GM23338 (cell line): ENCODE measurements at regions not wholly inside any gene's neighbourhood (a gene's known extent, or its start where the extent isn't known, plus 50 kb on each side); places are given as distances from the start of the nearest gene placed in this dataset.

Experiments
- ATAC-seq: fragments of 200-7000 bp; cut with Tn5 transposase; 3 replicates; pipeline ENCODE4 v1.9.1; 2020
- DNase-seq: peaks from one replicate; pipeline ENCODE4 v3.0.0-alpha.2; 2015; ENCODE audit warnings: low spot score
- H2AFZ ChIP-seq: fragments of 200-600 bp; sonication (generic); 2 replicates; pipeline ENCODE4 v1.8.0; 2016; ENCODE audit warnings: antibody characterized with exemption, mild to moderate bottlenecking, moderate library complexity
- H3F3A ChIP-seq: fragments of 200-600 bp; sonication (generic); replicated peaks from 2 replicates; pipeline ENCODE4 v1.8.0; 2017; ENCODE audit warnings: antibody characterized with exemption, mixed run types, low read depth
- H3K27ac ChIP-seq: fragments of 200-600 bp; sonication (generic); 2 replicates; pipeline ENCODE4 v1.6.1; 2016; ENCODE audit warnings: low read depth
- H3K27me3 ChIP-seq: fragments of 200-600 bp; sonication (generic); 2 replicates; pipeline ENCODE4 v1.8.0; 2016; ENCODE audit warnings: mild to moderate bottlenecking, mixed run types, moderate library complexity; ENCODE audit not compliant: insufficient read depth
- H3K36me3 ChIP-seq: fragments of 200-600 bp; sonication (generic); 2 replicates; pipeline ENCODE4 v1.8.0; 2016; ENCODE audit warnings: mild to moderate bottlenecking; ENCODE audit not compliant: insufficient read depth
- H3K4me1 ChIP-seq: fragments of 200-600 bp; sonication (generic); 2 replicates; pipeline ENCODE4 v1.8.0; 2016; ENCODE audit warnings: mild to moderate bottlenecking, moderate library complexity; ENCODE audit not compliant: insufficient read depth
- H3K4me2 ChIP-seq: fragments of 200-600 bp; sonication (generic); 2 replicates; pipeline ENCODE4 v1.7.1; 2017; ENCODE audit warnings: mixed run types
- H3K4me3 ChIP-seq: fragments of 200-600 bp; sonication (generic); 2 replicates; pipeline ENCODE4 v1.6.1; 2016; ENCODE audit warnings: mixed run types
- H3K79me2 ChIP-seq: fragments of 200-600 bp; sonication (generic); replicated peaks from 2 replicates; pipeline ENCODE4 v1.8.0; 2017; ENCODE audit warnings: mild to moderate bottlenecking; ENCODE audit not compliant: insufficient read depth
- H3K9me2 ChIP-seq: fragments of 200-600 bp; sonication (generic); 2 replicates; pipeline ENCODE4 v1.8.0; 2017; ENCODE audit not compliant: insufficient read depth
- H4K20me1 ChIP-seq: fragments of 200-600 bp; sonication (generic); replicated peaks from 2 replicates; pipeline ENCODE4 v1.8.0; 2017; ENCODE audit warnings: mild to moderate bottlenecking; ENCODE audit not compliant: insufficient read depth
- H3K27ac Mint-ChIP-seq: 2 replicates; pipeline ENCODE4 v1.8.0; 2020; ENCODE audit warnings: inconsistent platforms, mild to moderate bottlenecking, moderate library complexity, mixed read lengths
- H3K27me3 Mint-ChIP-seq: 3 replicates; pipeline ENCODE4 v1.8.0; 2022; ENCODE audit warnings: low read depth, mild to moderate bottlenecking, moderate library complexity, mixed read lengths, inconsistent platforms; ENCODE audit not compliant: insufficient read depth, poor library complexity
- H3K36me3 Mint-ChIP-seq: 3 replicates; pipeline ENCODE4 v1.8.0; 2021; ENCODE audit warnings: low read depth, mild to moderate bottlenecking, inconsistent platforms, moderate library complexity, mixed read lengths
- H3K4me1 Mint-ChIP-seq: 3 replicates; pipeline ENCODE4 v1.8.0; 2020; ENCODE audit warnings: mild to moderate bottlenecking, inconsistent platforms, mixed read lengths
- H3K4me3 Mint-ChIP-seq: 3 replicates; pipeline ENCODE4 v1.8.0; 2021; ENCODE audit warnings: moderate library complexity, mild to moderate bottlenecking, inconsistent platforms, mixed read lengths
- H3K9me3 Mint-ChIP-seq: 3 replicates; pipeline ENCODE4 v1.8.0; 2020; ENCODE audit warnings: moderate library complexity, mild to moderate bottlenecking, inconsistent platforms, mixed read lengths
- CTCF ChIP-seq, 2 experiments: fragments of 200-600 bp in 1 of 2; sonication (generic) in 1 of 2; conservative IDR thresholded peaks; 2 replicates each; pipeline versions ENCODE4 v1.5.1 to v1.6.1; 2016 to 2017; ENCODE audit warnings: antibody characterized with exemption in 2 of 2, low read depth in 2 of 2, mild to moderate bottlenecking in 2 of 2, moderate library complexity in 1 of 2
- EZH2 ChIP-seq: fragments of 200-600 bp; sonication (generic); IDR thresholded peaks from one replicate; pipeline ENCODE4 v1.8.0; 2017; ENCODE audit warnings: antibody characterized with exemption, mild to moderate bottlenecking, low read depth; ENCODE audit not compliant: unreplicated experiment
- EZH2phosphoT487 ChIP-seq: fragments of 200-600 bp; sonication (generic); IDR thresholded peaks from one replicate; pipeline ENCODE4 v1.8.1; 2018; ENCODE audit warnings: antibody characterized with exemption; ENCODE audit not compliant: unreplicated experiment
- JUNB ChIP-seq: IDR thresholded peaks from one replicate; pipeline ENCODE4 v1.6.1; 2016; ENCODE audit warnings: antibody characterized with exemption; ENCODE audit not compliant: unreplicated experiment
- STAT1 ChIP-seq: IDR thresholded peaks from one replicate; pipeline ENCODE4 v1.6.1; 2016; ENCODE audit warnings: antibody characterized with exemption; ENCODE audit not compliant: unreplicated experiment
- ZNF114 ChIP-seq: fragments of 250-450 bp; sonication (Bioruptor Pico); IDR thresholded peaks from 2 replicates; pipeline ENCODE4 v1.5.0; 2020; ENCODE audit warnings: mild to moderate bottlenecking, moderate library complexity
- ZNF331 ChIP-seq: fragments of 250-450 bp; sonication (Bioruptor Pico); IDR thresholded peaks from 2 replicates; pipeline ENCODE4 v1.5.0; 2020; ENCODE audit warnings: low read depth, mild to moderate bottlenecking, moderate library complexity
- ZNF462 ChIP-seq: fragments of 250-450 bp; sonication (Bioruptor Pico); IDR thresholded peaks from 2 replicates; pipeline ENCODE4 v1.5.0; 2020; ENCODE audit warnings: mild to moderate bottlenecking, moderate library complexity
- TF ChIP-seq, protein P1 (sequence below): IDR thresholded peaks from one replicate; pipeline ENCODE4 v1.6.1; 2018; ENCODE audit warnings: antibody characterized with exemption; ENCODE audit not compliant: unreplicated experiment

DNA sequence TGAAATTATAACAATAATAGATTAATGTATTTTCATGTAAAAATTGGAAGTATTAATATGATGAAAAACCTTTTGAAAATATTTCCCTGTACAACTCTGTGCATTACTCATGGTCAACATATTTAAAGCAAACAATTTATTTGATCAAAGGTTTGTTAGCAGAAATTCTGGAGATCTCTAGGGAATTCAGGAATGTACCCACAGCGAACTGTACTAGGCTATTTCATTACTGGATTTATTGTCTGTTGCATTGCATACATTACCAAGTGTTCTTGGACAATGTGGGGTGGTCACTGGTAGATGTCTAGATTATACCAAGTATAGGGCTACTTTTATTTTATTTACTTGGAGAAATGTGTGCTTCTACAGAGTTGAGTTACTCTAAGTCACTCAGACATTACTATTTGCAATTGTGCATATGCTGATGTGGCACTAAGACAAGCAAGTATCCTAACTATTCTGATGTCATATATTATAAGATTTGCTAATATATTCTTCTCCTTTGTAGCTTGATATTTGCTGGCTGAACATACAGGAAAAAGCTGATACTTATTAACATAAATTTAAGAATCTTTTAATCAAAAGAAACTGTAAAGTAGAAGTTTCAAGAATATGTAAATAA, 323.3 kb downstream of the CCER1 start (continued):
- TF ChIP-seq, protein P1, sequence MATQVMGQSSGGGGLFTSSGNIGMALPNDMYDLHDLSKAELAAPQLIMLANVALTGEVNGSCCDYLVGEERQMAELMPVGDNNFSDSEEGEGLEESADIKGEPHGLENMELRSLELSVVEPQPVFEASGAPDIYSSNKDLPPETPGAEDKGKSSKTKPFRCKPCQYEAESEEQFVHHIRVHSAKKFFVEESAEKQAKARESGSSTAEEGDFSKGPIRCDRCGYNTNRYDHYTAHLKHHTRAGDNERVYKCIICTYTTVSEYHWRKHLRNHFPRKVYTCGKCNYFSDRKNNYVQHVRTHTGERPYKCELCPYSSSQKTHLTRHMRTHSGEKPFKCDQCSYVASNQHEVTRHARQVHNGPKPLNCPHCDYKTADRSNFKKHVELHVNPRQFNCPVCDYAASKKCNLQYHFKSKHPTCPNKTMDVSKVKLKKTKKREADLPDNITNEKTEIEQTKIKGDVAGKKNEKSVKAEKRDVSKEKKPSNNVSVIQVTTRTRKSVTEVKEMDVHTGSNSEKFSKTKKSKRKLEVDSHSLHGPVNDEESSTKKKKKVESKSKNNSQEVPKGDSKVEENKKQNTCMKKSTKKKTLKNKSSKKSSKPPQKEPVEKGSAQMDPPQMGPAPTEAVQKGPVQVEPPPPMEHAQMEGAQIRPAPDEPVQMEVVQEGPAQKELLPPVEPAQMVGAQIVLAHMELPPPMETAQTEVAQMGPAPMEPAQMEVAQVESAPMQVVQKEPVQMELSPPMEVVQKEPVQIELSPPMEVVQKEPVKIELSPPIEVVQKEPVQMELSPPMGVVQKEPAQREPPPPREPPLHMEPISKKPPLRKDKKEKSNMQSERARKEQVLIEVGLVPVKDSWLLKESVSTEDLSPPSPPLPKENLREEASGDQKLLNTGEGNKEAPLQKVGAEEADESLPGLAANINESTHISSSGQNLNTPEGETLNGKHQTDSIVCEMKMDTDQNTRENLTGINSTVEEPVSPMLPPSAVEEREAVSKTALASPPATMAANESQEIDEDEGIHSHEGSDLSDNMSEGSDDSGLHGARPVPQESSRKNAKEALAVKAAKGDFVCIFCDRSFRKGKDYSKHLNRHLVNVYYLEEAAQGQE: no peak

GRCh38 chr12:90630006-90630405, 325.0 kb downstream of the CCER1 start:
- no peaks in the 10 kb centered on the region for H3K79me2 ChIP-seq
- H3F3A ChIP-seq: no peaks in the 10 kb centered on the region
- H4K20me1 ChIP-seq: no peaks in the 10 kb centered on the region
- peaks cover 11% of the 10 kb centered on the region; the same call in 2 of the 3 replicates for H3K36me3 Mint-ChIP-seq
- H3K4me1 ChIP-seq: peaks cover 8% of the 10 kb centered on the region
- no peaks in the 10 kb centered on the region for H3K27me3 Mint-ChIP-seq
- no peaks in the 10 kb centered on the region; the same call in 1 of the 2 replicates for H3K36me3 ChIP-seq
- H3K9me3 Mint-ChIP-seq: peaks cover 11% of the 10 kb centered on the region
- no peaks in the 10 kb centered on the region for H3K4me1 Mint-ChIP-seq
- no peak overlapping the region for H3K27ac Mint-ChIP-seq
- no peak overlapping the region for H3K27ac ChIP-seq
- no peak for DNase-seq
- no peak overlapping the region for H3K4me2 ChIP-seq
- H3K27me3 ChIP-seq: no peaks in the 10 kb centered on the region
- ATAC-seq: no peak
- H2AFZ ChIP-seq: no peak overlapping the region
- H3K9me2 ChIP-seq: no peaks in the 10 kb centered on the region; the same call in 1 of the 2 replicates
- H3K4me3 ChIP-seq: no peak overlapping the region
- H3K4me3 Mint-ChIP-seq: no peak overlapping the region
- TF ChIP-seq ZNF462 (CRISPR knock-in tag) (no peak), EZH2 (no peak), EZH2phosphoT487 (no peak), ZNF114 (CRISPR knock-in tag) (no peak), STAT1 (no peak), CTCF (conservative IDR thresholded peaks at IDR 0.05; ENCODE audit: low read depth in 2 of 2) (no peak), JUNB (no peak), ZNF331 (no peak)
- TF ChIP-seq, protein P1: no peak
